K562 (cell line): ENCODE measurements at regions not wholly inside any gene's neighbourhood (a gene's known extent, or its start where the extent isn't known, plus 50 kb on each side); places are given as distances from the start of the nearest gene placed in this dataset.
A peak's percentile ranks its signal among the peaks of the same experiment; 100 is the strongest.

ENCODE experiments used
- ATAC-seq: fragments of 200-7000 bp; cut with Tn5 transposase; 3 replicates; pipeline ENCODE4 v1.9.1; 2020; ENCODE audit warnings: moderate library complexity
- BruUV-seq: library from RNA; stranded (reverse); fragments of 400-500 nt; replicated peaks from 2 replicates; lab custom pipeline; 2021; lab: Mats Ljungman, UMichigan
- CTCF ChIA-PET: fragments of 300-600 bp; formaldehyde crosslinking; extraction: SDS; loops from one replicate; lab custom pipeline; 2021; ENCODE audit warnings: low intra/inter-chr PET ratio; lab: Yijun Ruan, JAX
- POLR2A ChIA-PET: fragments of 300-600, 350-650 bp; sonication (Branson Sonifier 250); formaldehyde crosslinking; extraction: SDS; loops from one replicate; lab custom pipeline; 2021; ENCODE audit warnings: antibody characterized with exemption, inconsistent platforms; lab: Yijun Ruan, JAX
- DNase-seq, 4 experiments: peaks; one replicate each; pipeline versions ENCODE4 v3.0.0 to v3.0.0-alpha.2; 2011 to 2018; ENCODE audit warnings: low spot score in 3 of 4, mixed read lengths in 3 of 4; ENCODE audit errors: extremely low read depth in 1 of 4
- FAIRE-seq: peaks from 2 replicates; lab custom pipeline; 2011; peaks lifted over from hg19 to GRCh38; lab: Jason Lieb, UNC
- H2AFZ ChIP-seq: 2 replicates; pipeline ENCODE4 v1.6.0; 2011; ENCODE audit warnings: low read depth, low read length, control low read depth, inconsistent platforms
- H3K27ac ChIP-seq: fragments of 200-600 bp; 3 replicates; pipeline ENCODE4 v1.8.0; 2011; ENCODE audit warnings: low read depth, mild to moderate bottlenecking, control low read depth, inconsistent platforms, low read length, moderate library complexity, mixed read lengths; ENCODE audit errors: extremely low read depth
- H3K27me3 ChIP-seq, 2 experiments: fragments of 300-600 bp in 1 of 2; 2 replicates in 1 of 2; 3 replicates in 1 of 2; pipeline versions ENCODE4 v1.6.0 to v1.8.0; 2011; ENCODE audit warnings: inconsistent platforms in 2 of 2, low read length in 2 of 2, mild to moderate bottlenecking in 1 of 2, mixed read lengths in 1 of 2, moderate library complexity in 1 of 2; ENCODE audit not compliant: control insufficient read depth in 2 of 2, insufficient read depth in 2 of 2
- H3K36me3 ChIP-seq: fragments of 300-600 bp; 3 replicates; pipeline ENCODE4 v1.8.0; 2011; ENCODE audit warnings: mild to moderate bottlenecking, low read length, inconsistent platforms; ENCODE audit not compliant: control insufficient read depth, insufficient read depth
- H3K4me1 ChIP-seq, 2 experiments: fragments of 200-600 bp in 1 of 2; replicated peaks in 1 of 2; 2 replicates in 1 of 2; 3 replicates in 1 of 2; pipeline versions ENCODE4 v1.5.1 to v1.8.0; 2011; ENCODE audit warnings: inconsistent platforms in 2 of 2, low read length in 2 of 2, mild to moderate bottlenecking in 1 of 2, mixed read lengths in 1 of 2, moderate library complexity in 1 of 2; ENCODE audit not compliant: control insufficient read depth in 2 of 2, insufficient read depth in 2 of 2
- H3K4me2 ChIP-seq: 2 replicates; pipeline ENCODE4 v1.6.1; 2011; ENCODE audit warnings: low read length, control low read depth, inconsistent platforms, mixed read lengths; ENCODE audit not compliant: insufficient read depth
- H3K4me3 ChIP-seq: fragments of 200-600 bp; sonication (generic), shearing (Covaris generic); 2 replicates; pipeline ENCODE4 v1.5.1; 2016; ENCODE audit warnings: control low read depth, inconsistent platforms
- H3K79me2 ChIP-seq: fragments of 200-600 bp; 3 replicates; pipeline ENCODE4 v1.8.0; 2011; ENCODE audit warnings: low read length, inconsistent platforms; ENCODE audit not compliant: control insufficient read depth, insufficient read depth
- H3K9ac ChIP-seq, 2 experiments: 2 replicates each; pipeline versions ENCODE4 v1.6.0 to v1.6.1; 2011; ENCODE audit warnings: low read depth in 2 of 2, low read length in 2 of 2, control low read depth in 1 of 2, inconsistent platforms in 1 of 2, mild to moderate bottlenecking in 1 of 2, mixed read lengths in 1 of 2; ENCODE audit not compliant: insufficient read depth in 1 of 2
- H3K9me1 ChIP-seq: one replicate; pipeline ENCODE4 v1.6.0; 2011; ENCODE audit warnings: inconsistent platforms, mild to moderate bottlenecking, low read length, moderate library complexity; ENCODE audit not compliant: control insufficient read depth, insufficient read depth
- H3K9me3 ChIP-seq: replicated peaks from 2 replicates; pipeline ENCODE4 v1.5.1; 2011; ENCODE audit warnings: low read depth, low read length, inconsistent platforms; ENCODE audit not compliant: control insufficient read depth, insufficient read depth
- H4K20me1 ChIP-seq: replicated peaks from 2 replicates; pipeline ENCODE4 v1.6.1; 2011; ENCODE audit warnings: low read length, inconsistent platforms, mixed read lengths; ENCODE audit not compliant: control insufficient read depth, insufficient read depth
- WGBS: fragments of 100-300 bp; shearing (Covaris generic); methylation state at CpG from one replicate; pipeline ENCODE4 v1.1.6; 2016; ENCODE audit warnings: low coverage, mixed read lengths; ENCODE audit not compliant: insufficient coverage; ENCODE audit errors: missing lambda C conversion rate; 5-methylcytosine and 5-hydroxymethylcytosine counted together
- in situ Hi-C: fragments of 300-500 bp; cut with MboI; formaldehyde crosslinking; loops from 4 replicates; pipeline ENCODE4 v1.15.0; 2018; ENCODE audit warnings: inconsistent platforms, mixed read lengths
- intact Hi-C: fragments of 100-400 bp; cut with micrococcal nuclease; formaldehyde crosslinking; loops from 2 replicates; pipeline ENCODE4 v1.14.2; 2022
- TF ChIP-seq, protein P1 (sequence below), 2 experiments: fragments of 450-650 bp; IDR thresholded peaks; 2 replicates each; pipeline ENCODE4 v1.6.1; 2018; ENCODE audit warnings: mild to moderate bottlenecking in 2 of 2, low read depth in 1 of 2; ENCODE audit not compliant: partially characterized antibody in 2 of 2
- TF ChIP-seq, protein P2 (sequence below): fragments of 250-450 bp; sonication (Bioruptor Pico); IDR thresholded peaks from 2 replicates; pipeline ENCODE4 v1.9.0; 2021; ENCODE audit warnings: mild to moderate bottlenecking, inconsistent platforms

DNA sequence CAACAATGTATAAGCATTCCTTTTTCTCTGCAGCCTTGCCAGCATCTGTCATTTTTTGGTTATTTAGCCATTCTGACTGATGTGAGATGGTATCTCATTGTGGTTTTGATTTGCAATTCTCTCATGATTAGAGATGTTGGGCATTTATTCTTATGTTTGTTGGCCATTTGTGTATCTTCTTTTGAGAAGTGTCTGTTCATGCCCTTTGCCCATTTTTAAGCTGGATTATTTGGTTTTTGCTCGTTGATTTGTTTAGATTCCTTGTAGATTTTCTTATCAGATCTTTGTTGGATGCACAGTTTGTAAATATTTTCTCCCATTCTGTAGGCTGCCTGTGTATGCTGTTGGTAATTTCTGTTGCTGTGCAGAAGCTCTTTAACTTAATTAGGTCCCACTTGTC is 259.6 kb upstream of the SESN3 start:
- Histone ChIP-seq H3K4me2 (no peak overlapping the region), H3K4me1 (no peaks in the 10 kb centered on the region), H2AFZ (no peak overlapping the region), H3K79me2 (no peaks in the 10 kb centered on the region), H3K9me1 (no peaks in the 10 kb centered on the region), H3K36me3 (no peaks in the 10 kb centered on the region), H3K27me3 (no peaks in the 10 kb centered on the region), H3K9ac (no peak overlapping the region), H3K9me3 (no peaks in the 10 kb centered on the region), H3K4me3 (no peak overlapping the region), H4K20me1 (no peaks in the 10 kb centered on the region), H3K27ac (no peak overlapping the region)
- BruUV-seq = no TSS peak
- no peak for DNase-seq
- CTCF ChIA-PET = no interaction called here
- no peak for FAIRE-seq
- POLR2A ChIA-PET = interaction anchor here (0.7 kb wide), 1 partner anchor 30 kb away, joined by 3 read pairs; no protein-coding TSS in a partner anchor
- in situ Hi-C loops (no loop called here), intact Hi-C loops (no loop called here)
- WGBS = 0% methylated on average over 1 of the region's 1 CpG
- no peak for ATAC-seq
- TF ChIP-seq, protein P1, sequence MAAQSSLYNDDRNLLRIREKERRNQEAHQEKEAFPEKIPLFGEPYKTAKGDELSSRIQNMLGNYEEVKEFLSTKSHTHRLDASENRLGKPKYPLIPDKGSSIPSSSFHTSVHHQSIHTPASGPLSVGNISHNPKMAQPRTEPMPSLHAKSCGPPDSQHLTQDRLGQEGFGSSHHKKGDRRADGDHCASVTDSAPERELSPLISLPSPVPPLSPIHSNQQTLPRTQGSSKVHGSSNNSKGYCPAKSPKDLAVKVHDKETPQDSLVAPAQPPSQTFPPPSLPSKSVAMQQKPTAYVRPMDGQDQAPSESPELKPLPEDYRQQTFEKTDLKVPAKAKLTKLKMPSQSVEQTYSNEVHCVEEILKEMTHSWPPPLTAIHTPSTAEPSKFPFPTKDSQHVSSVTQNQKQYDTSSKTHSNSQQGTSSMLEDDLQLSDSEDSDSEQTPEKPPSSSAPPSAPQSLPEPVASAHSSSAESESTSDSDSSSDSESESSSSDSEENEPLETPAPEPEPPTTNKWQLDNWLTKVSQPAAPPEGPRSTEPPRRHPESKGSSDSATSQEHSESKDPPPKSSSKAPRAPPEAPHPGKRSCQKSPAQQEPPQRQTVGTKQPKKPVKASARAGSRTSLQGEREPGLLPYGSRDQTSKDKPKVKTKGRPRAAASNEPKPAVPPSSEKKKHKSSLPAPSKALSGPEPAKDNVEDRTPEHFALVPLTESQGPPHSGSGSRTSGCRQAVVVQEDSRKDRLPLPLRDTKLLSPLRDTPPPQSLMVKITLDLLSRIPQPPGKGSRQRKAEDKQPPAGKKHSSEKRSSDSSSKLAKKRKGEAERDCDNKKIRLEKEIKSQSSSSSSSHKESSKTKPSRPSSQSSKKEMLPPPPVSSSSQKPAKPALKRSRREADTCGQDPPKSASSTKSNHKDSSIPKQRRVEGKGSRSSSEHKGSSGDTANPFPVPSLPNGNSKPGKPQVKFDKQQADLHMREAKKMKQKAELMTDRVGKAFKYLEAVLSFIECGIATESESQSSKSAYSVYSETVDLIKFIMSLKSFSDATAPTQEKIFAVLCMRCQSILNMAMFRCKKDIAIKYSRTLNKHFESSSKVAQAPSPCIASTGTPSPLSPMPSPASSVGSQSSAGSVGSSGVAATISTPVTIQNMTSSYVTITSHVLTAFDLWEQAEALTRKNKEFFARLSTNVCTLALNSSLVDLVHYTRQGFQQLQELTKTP (IDR thresholded peaks at IDR 0.05; ENCODE audit: low read depth in 1 of 2, partially characterized antibody in 2 of 2) = peak in 1 of 2 experiments; percentile 97
- TF ChIP-seq, protein P2, sequence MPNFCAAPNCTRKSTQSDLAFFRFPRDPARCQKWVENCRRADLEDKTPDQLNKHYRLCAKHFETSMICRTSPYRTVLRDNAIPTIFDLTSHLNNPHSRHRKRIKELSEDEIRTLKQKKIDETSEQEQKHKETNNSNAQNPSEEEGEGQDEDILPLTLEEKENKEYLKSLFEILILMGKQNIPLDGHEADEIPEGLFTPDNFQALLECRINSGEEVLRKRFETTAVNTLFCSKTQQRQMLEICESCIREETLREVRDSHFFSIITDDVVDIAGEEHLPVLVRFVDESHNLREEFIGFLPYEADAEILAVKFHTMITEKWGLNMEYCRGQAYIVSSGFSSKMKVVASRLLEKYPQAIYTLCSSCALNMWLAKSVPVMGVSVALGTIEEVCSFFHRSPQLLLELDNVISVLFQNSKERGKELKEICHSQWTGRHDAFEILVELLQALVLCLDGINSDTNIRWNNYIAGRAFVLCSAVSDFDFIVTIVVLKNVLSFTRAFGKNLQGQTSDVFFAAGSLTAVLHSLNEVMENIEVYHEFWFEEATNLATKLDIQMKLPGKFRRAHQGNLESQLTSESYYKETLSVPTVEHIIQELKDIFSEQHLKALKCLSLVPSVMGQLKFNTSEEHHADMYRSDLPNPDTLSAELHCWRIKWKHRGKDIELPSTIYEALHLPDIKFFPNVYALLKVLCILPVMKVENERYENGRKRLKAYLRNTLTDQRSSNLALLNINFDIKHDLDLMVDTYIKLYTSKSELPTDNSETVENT = no peak
